Activated CD4-positive, alpha-beta T cell treated with anti-CD3 and anti-CD28 coated beads, Interleukin-2, amount 10 ng/mL, durations not matched to agents 7 days and 5 days (primary cell): ENCODE measurements at regions not wholly inside any gene's neighbourhood (a gene's known extent, or its start where the extent isn't known, plus 50 kb on each side); places are given as distances from the start of the nearest gene placed in this dataset.
"Not testable (repeated sequence)": the region's sequence is repeated elsewhere in the genome, so short reads cannot be mapped to it uniquely, and the experiment has no call there.

Experiments used
- CTCF ChIA-PET: fragments of 350-600 bp; sonication (Branson Sonifier 250); formaldehyde crosslinking; loops from one replicate; lab custom pipeline; 2021; ENCODE audit warnings: antibody characterized with exemption; lab: Charles Lee
- POLR2A ChIA-PET: fragments of 350-600 bp; sonication (Branson Sonifier 250); formaldehyde crosslinking; loops from one replicate; lab custom pipeline; 2021; ENCODE audit warnings: antibody characterized with exemption; lab: Charles Lee
- DNase-seq: peaks from one replicate; pipeline ENCODE4 v3.0.0-alpha.2; 2020
- H3K27ac Mint-ChIP-seq: one replicate; pipeline ENCODE4 v1.8.0; 2021; ENCODE audit warnings: mild to moderate bottlenecking, moderate library complexity, mixed read lengths
- H3K27me3 Mint-ChIP-seq: one replicate; pipeline ENCODE4 v1.8.0; 2021; ENCODE audit warnings: mixed read lengths
- H3K36me3 Mint-ChIP-seq: one replicate; pipeline ENCODE4 v1.8.0; 2021; ENCODE audit warnings: low read depth, mixed read lengths
- H3K4me1 Mint-ChIP-seq: one replicate; pipeline ENCODE4 v1.8.0; 2021; ENCODE audit warnings: mixed read lengths
- H3K4me3 Mint-ChIP-seq: one replicate; pipeline ENCODE4 v1.8.0; 2021; ENCODE audit warnings: mild to moderate bottlenecking, moderate library complexity, mixed read lengths
- H3K9me3 Mint-ChIP-seq: one replicate; pipeline ENCODE4 v1.8.0; 2021; ENCODE audit warnings: mixed read lengths

GRCh38 chr14:106480287-106480686, 953.9 kb downstream of the TMEM121 start:
- POLR2A ChIA-PET, H3K36me3 Mint-ChIP-seq: not testable (repeated sequence)
- CTCF ChIA-PET: interaction anchor here (1.5 kb wide), 1 partner anchor 46 kb away, joined by 3 read pairs; no protein-coding TSS in a partner anchor

GRCh38 chr14:106482213-106482612, 955.8 kb downstream of the TMEM121 start:
- H3K4me1 Mint-ChIP-seq, POLR2A ChIA-PET, H3K27ac Mint-ChIP-seq, CTCF ChIA-PET, DNase-seq, H3K9me3 Mint-ChIP-seq, H3K36me3 Mint-ChIP-seq, H3K4me3 Mint-ChIP-seq, H3K27me3 Mint-ChIP-seq: not testable (repeated sequence)

More at GRCh38 chr14:106480287-106480686, 953.9 kb downstream of the TMEM121 start:
- DNase-seq, H3K27ac Mint-ChIP-seq, H3K4me1 Mint-ChIP-seq, H3K4me3 Mint-ChIP-seq, H3K27me3 Mint-ChIP-seq, H3K9me3 Mint-ChIP-seq: not testable (repeated sequence)

GRCh38 chr14:106487600-106487999, 961.2 kb downstream of the TMEM121 start:
- Mint-ChIP-seq H3K27ac (no peak overlapping the region), H3K9me3 (no peaks in the 10 kb centered on the region), H3K27me3 (no peaks in the 10 kb centered on the region), H3K4me3 (no peak overlapping the region), H3K36me3 (no peaks in the 10 kb centered on the region), H3K4me1 (peaks cover 27% of the 10 kb centered on the region)
- DNase-seq: no peak
- ChIA-PET POLR2A (no interaction called here), CTCF (interaction anchor here (0.8 to 1.9 kb wide), 3 partner anchors 12 to 179 kb away, joined by 5 read pairs; no protein-coding TSS in a partner anchor)

- Mint-ChIP-seq H3K4me1 (peaks cover 27% of the 10 kb centered on the region), H3K36me3 (no peaks in the 10 kb centered on the region), H3K9me3 (no peaks in the 10 kb centered on the region), H3K4me3 (no peak overlapping the region), H3K27me3 (no peaks in the 10 kb centered on the region), H3K27ac (no peak overlapping the region)
- ChIA-PET CTCF (interaction anchor here (0.8 to 3.3 kb wide), 4 partner anchors 13 to 180 kb away, joined by 5 to 30 read pairs (median 5); no protein-coding TSS in a partner anchor), POLR2A (no interaction called here)
- DNase-seq: no peak
Measured at GRCh38 chr14:106488291-106488690, 961.9 kb downstream of the TMEM121 start.

- H3K4me3 Mint-ChIP-seq: no peak overlapping the region
- POLR2A ChIA-PET: no interaction called here
- no peaks in the 10 kb centered on the region for H3K9me3 Mint-ChIP-seq
- CTCF ChIA-PET: interaction anchor here (1.1 to 3.6 kb wide), 10 partner anchors 11 to 181 kb away, joined by 3 to 30 read pairs (median 5); no protein-coding TSS in a partner anchor
- no peaks in the 10 kb centered on the region for H3K27me3 Mint-ChIP-seq
- DNase-seq: no peak
- H3K36me3 Mint-ChIP-seq: no peaks in the 10 kb centered on the region
- H3K27ac Mint-ChIP-seq: no peak overlapping the region
- H3K4me1 Mint-ChIP-seq: peaks cover 32% of the 10 kb centered on the region
Measured at GRCh38 chr14:106489112-106489881, 962.9 kb downstream of the TMEM121 start.

- DNase-seq: no peak
- Mint-ChIP-seq H3K9me3 (no peaks in the 10 kb centered on the region), H3K4me1 (peaks cover 35% of the 10 kb centered on the region), H3K27ac (no peak overlapping the region), H3K4me3 (no peak overlapping the region), H3K36me3 (no peaks in the 10 kb centered on the region), H3K27me3 (no peaks in the 10 kb centered on the region)
- POLR2A ChIA-PET: no interaction called here
- CTCF ChIA-PET: interaction anchor here (0.7 to 3.6 kb wide), 8 partner anchors 12 to 73 kb away, joined by 3 to 30 read pairs (median 6); no protein-coding TSS in a partner anchor
Measured at GRCh38 chr14:106490442-106490841, 964.1 kb downstream of the TMEM121 start.

- Mint-ChIP-seq H3K27ac (no peak overlapping the region), H3K27me3 (no peaks in the 10 kb centered on the region), H3K36me3 (no peaks in the 10 kb centered on the region), H3K9me3 (no peaks in the 10 kb centered on the region), H3K4me3 (no peak overlapping the region), H3K4me1 (peaks cover 35% of the 10 kb centered on the region)
- ChIA-PET POLR2A (no interaction called here), CTCF (interaction anchor here (0.8 to 3.6 kb wide), 7 partner anchors 11 to 74 kb away, joined by 3 to 30 read pairs (median 3); no protein-coding TSS in a partner anchor)
- DNase-seq: no peak
Measured at GRCh38 chr14:106491851-106492250, 965.5 kb downstream of the TMEM121 start.

- DNase-seq: no peak
- Mint-ChIP-seq H3K4me3 (peak overlapping the region; percentile 68), H3K4me1 (peaks cover 14% of the 10 kb centered on the region), H3K36me3 (no peaks in the 10 kb centered on the region), H3K27me3 (peaks cover 3% of the 10 kb centered on the region), H3K27ac (peak overlapping the region; percentile 58), H3K9me3 (no peaks in the 10 kb centered on the region)
- POLR2A ChIA-PET: no interaction called here
- CTCF ChIA-PET: interaction anchor here (1.4 to 1.7 kb wide), 2 partner anchors 15 to 77 kb away, joined by 3 to 9 read pairs; no protein-coding TSS in a partner anchor
Measured at GRCh38 chr14:106493962-106494823, 967.8 kb downstream of the TMEM121 start.

GRCh38 chr14:106500571-106500970, 974.2 kb downstream of the TMEM121 start:
- ChIA-PET CTCF (interaction anchor here (0.7 to 3.1 kb wide), 2 partner anchors 23 to 83 kb away, joined by 3 to 19 read pairs; no protein-coding TSS in a partner anchor), POLR2A (no interaction called here)
- Mint-ChIP-seq H3K4me1 (peaks cover 4% of the 10 kb centered on the region), H3K9me3 (no peaks in the 10 kb centered on the region), H3K27me3 (peaks cover 21% of the 10 kb centered on the region), H3K27ac (no peak overlapping the region), H3K36me3 (no peaks in the 10 kb centered on the region), H3K4me3 (no peak overlapping the region)
- no peak for DNase-seq

- no peak for DNase-seq
- ChIA-PET CTCF (interaction anchor here (3.1 kb wide), 1 partner anchor 84 kb away, joined by 19 read pairs; no protein-coding TSS in a partner anchor), POLR2A (no interaction called here)
Measured at GRCh38 chr14:106501898-106502297, 975.5 kb downstream of the TMEM121 start.

GRCh38 chr14:106505366-106505765, 979.0 kb downstream of the TMEM121 start:
- no peak overlapping the region for H3K4me3 Mint-ChIP-seq
- H3K36me3 Mint-ChIP-seq: no peaks in the 10 kb centered on the region
- ChIA-PET CTCF (interaction anchor here (0.9 to 8.3 kb wide), 3 partner anchors 14 to 88 kb away, joined by 3 to 90 read pairs (median 3); no protein-coding TSS in a partner anchor), POLR2A (no interaction called here)
- H3K4me1 Mint-ChIP-seq: peaks cover 44% of the 10 kb centered on the region
- no peaks in the 10 kb centered on the region for H3K9me3 Mint-ChIP-seq
- peaks cover 16% of the 10 kb centered on the region for H3K27me3 Mint-ChIP-seq
- no peak for DNase-seq
- H3K27ac Mint-ChIP-seq: no peak overlapping the region

More at GRCh38 chr14:106501898-106502297, 975.5 kb downstream of the TMEM121 start:
- H3K27me3 Mint-ChIP-seq: peaks cover 21% of the 10 kb centered on the region
- no peaks in the 10 kb centered on the region for H3K36me3 Mint-ChIP-seq
- no peak overlapping the region for H3K27ac Mint-ChIP-seq
- no peak overlapping the region for H3K4me3 Mint-ChIP-seq
- peaks cover 13% of the 10 kb centered on the region for H3K4me1 Mint-ChIP-seq
- H3K9me3 Mint-ChIP-seq: no peaks in the 10 kb centered on the region

GRCh38 chr14:106506881-106507305, 980.5 kb downstream of the TMEM121 start:
- Mint-ChIP-seq H3K27me3 (peaks cover 16% of the 10 kb centered on the region), H3K4me3 (peak overlapping the region; percentile 60), H3K36me3 (no peaks in the 10 kb centered on the region), H3K9me3 (no peaks in the 10 kb centered on the region), H3K27ac (peak overlapping the region; percentile 96), H3K4me1 (peaks cover 59% of the 10 kb centered on the region)
- DNase-seq: peak; percentile 72
- CTCF ChIA-PET: interaction anchor here (1.0 to 8.3 kb wide), 10 partner anchors 12 to 199 kb away, joined by 3 to 90 read pairs (median 4); no protein-coding TSS in a partner anchor
- POLR2A ChIA-PET: no interaction called here
